Loucy (cell line): ENCODE measurements at regions not wholly inside any gene's neighbourhood (a gene's known extent, or its start where the extent isn't known, plus 50 kb on each side); places are given as distances from the start of the nearest gene placed in this dataset.

Experiments used
- H2AFZ ChIP-seq: fragments of 200-600 bp; sonication (generic); 2 replicates; pipeline ENCODE4 v1.6.0; 2016; ENCODE audit warnings: antibody characterized with exemption, mild to moderate bottlenecking, low read length, moderate library complexity
- H3F3A ChIP-seq: fragments of 200-600 bp; 2 replicates; pipeline ENCODE4 v1.6.0; 2016; ENCODE audit warnings: antibody characterized with exemption, low read depth, mild to moderate bottlenecking
- H3K27me3 ChIP-seq: fragments of 200-600 bp; sonication (generic); 2 replicates; pipeline ENCODE4 v1.6.1; 2014; ENCODE audit warnings: low read length, mild to moderate bottlenecking; ENCODE audit not compliant: insufficient read depth, poor library complexity, severe bottlenecking
- H3K36me3 ChIP-seq: fragments of 200-600 bp; sonication (generic); 2 replicates; pipeline ENCODE4 v1.6.1; 2016; ENCODE audit warnings: low read length; ENCODE audit not compliant: insufficient read depth
- H3K4me1 ChIP-seq: fragments of 200-600 bp; sonication (generic); 2 replicates; pipeline ENCODE4 v1.5.1; 2014; ENCODE audit warnings: low read length, mild to moderate bottlenecking; ENCODE audit not compliant: insufficient read depth, poor library complexity, severe bottlenecking
- H3K4me2 ChIP-seq: fragments of 200-600 bp; sonication (generic); 2 replicates; pipeline ENCODE4 v1.6.0; 2014; ENCODE audit warnings: antibody characterized with exemption, low read length, low read depth, mild to moderate bottlenecking; ENCODE audit not compliant: poor library complexity, severe bottlenecking
- H3K4me3 ChIP-seq: fragments of 200-600 bp; sonication (generic); 2 replicates; pipeline ENCODE4 v1.5.1; 2014; ENCODE audit warnings: low read length, mild to moderate bottlenecking, mixed read lengths; ENCODE audit not compliant: poor library complexity, severe bottlenecking
- H3K79me2 ChIP-seq: fragments of 200-600 bp; sonication (generic); 2 replicates; pipeline ENCODE4 v1.6.1; 2014; ENCODE audit warnings: low read length; ENCODE audit not compliant: insufficient read depth
- H3K9ac ChIP-seq: fragments of 200-600 bp; sonication (generic); 2 replicates; pipeline ENCODE4 v1.6.0; 2014; ENCODE audit warnings: mild to moderate bottlenecking, low read depth, low read length, moderate library complexity; ENCODE audit not compliant: poor library complexity, severe bottlenecking
- H3K9me2 ChIP-seq: fragments of 200-600 bp; sonication (generic); replicated peaks from 2 replicates; pipeline ENCODE4 v1.6.1; 2016; ENCODE audit warnings: low read depth, low read length, mixed read lengths
- H3K9me3 ChIP-seq: fragments of 200-600 bp; sonication (generic); 2 replicates; pipeline ENCODE4 v1.6.1; 2014; ENCODE audit warnings: mild to moderate bottlenecking, antibody characterized with exemption, low read length, low read depth; ENCODE audit not compliant: insufficient read depth
- H4K20me1 ChIP-seq: fragments of 200-600 bp; sonication (generic); 2 replicates; pipeline ENCODE4 v1.6.0; 2014; ENCODE audit warnings: antibody characterized with exemption, low read length, mild to moderate bottlenecking; ENCODE audit not compliant: insufficient read depth, poor library complexity, severe bottlenecking
- CTCF ChIP-seq: fragments of 200-600 bp; sonication (generic); conservative IDR thresholded peaks from 2 replicates; pipeline ENCODE4 v1.5.1; 2014; ENCODE audit warnings: mild to moderate bottlenecking, antibody characterized with exemption, low read length
- EZH2phosphoT487 ChIP-seq: fragments of 200-600 bp; IDR thresholded peaks from 2 replicates; pipeline ENCODE4 v1.6.1; 2018; ENCODE audit warnings: antibody characterized with exemption, mild to moderate bottlenecking, moderate library complexity, borderline replicate concordance

- no peak overlapping the region for H3K4me3 ChIP-seq
- no peaks in the 10 kb centered on the region for H3K9me3 ChIP-seq
- H3K27me3 ChIP-seq, result no peaks in the 10 kb centered on the region
- H3K9ac ChIP-seq, result no peak overlapping the region
- H3K36me3 ChIP-seq, result no peaks in the 10 kb centered on the region
- no peaks in the 10 kb centered on the region for H3K4me1 ChIP-seq
- H3F3A ChIP-seq, result no peaks in the 10 kb centered on the region
- no peaks in the 10 kb centered on the region for H3K9me2 ChIP-seq
- H2AFZ ChIP-seq, result no peak overlapping the region
- H3K79me2 ChIP-seq, result no peaks in the 10 kb centered on the region
- TF ChIP-seq CTCF (no peak), EZH2phosphoT487 (no peak)
- no peak overlapping the region for H3K4me2 ChIP-seq
- no peaks in the 10 kb centered on the region for H4K20me1 ChIP-seq
Observed at GRCh38 chr5:68475476-68475983, 260.0 kb downstream of the PIK3R1 start.

GRCh38 chr5:68476854-68477253 is 261.3 kb downstream of the PIK3R1 start:
- Histone ChIP-seq H3K9me3 (no peaks in the 10 kb centered on the region), H3K4me2 (no peak overlapping the region), H3F3A (no peaks in the 10 kb centered on the region), H4K20me1 (no peaks in the 10 kb centered on the region), H3K36me3 (no peaks in the 10 kb centered on the region), H3K9me2 (no peaks in the 10 kb centered on the region), H3K79me2 (no peaks in the 10 kb centered on the region), H3K4me3 (no peak overlapping the region), H3K27me3 (no peaks in the 10 kb centered on the region), H3K4me1 (no peaks in the 10 kb centered on the region), H2AFZ (no peak overlapping the region), H3K9ac (no peak overlapping the region)
- TF ChIP-seq CTCF (peak; percentile 44), EZH2phosphoT487 (no peak)

DNA sequence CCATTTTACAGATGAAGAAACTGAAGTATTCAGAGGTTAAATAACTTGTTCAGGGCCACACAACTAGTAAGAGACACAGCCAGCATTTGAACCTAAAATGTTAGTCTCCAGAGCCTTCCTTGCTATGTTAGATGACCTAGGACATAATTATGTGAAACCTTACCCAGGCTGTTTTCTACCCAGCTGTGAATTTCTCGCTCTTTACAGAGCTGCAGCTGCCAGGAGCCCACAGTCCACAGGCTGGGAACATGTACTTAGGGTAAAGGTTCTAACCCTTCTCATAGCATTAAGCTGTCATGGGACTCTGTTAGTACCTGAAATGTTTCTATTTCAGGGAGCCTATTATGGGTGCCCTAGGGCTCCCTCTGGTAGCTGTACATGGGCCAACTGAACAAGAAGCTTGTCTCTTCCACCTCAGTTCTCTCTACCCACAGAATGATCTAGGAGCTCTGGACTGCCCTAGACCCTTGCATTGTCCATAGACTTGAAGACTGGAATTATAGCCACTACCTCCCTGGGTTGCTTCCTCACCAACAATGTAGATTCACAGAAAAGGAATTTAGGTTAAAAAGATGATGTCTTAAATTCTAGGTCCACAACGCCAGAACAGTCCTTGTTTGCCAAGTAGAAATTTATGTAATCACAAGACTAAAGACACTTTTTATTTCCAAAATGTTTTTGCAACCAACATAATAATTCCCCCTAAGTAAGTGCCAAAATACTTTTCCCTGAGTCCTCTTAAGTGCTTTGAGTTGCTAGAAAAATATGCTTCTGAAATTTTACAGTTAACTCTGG is 262.9 kb downstream of the PIK3R1 start:
- no peak overlapping the region for H3K4me2 ChIP-seq
- no peaks in the 10 kb centered on the region for H3K27me3 ChIP-seq
- H3K9ac ChIP-seq, result no peak overlapping the region
- TF ChIP-seq CTCF (no peak), EZH2phosphoT487 (no peak)
- no peaks in the 10 kb centered on the region for H3K9me3 ChIP-seq
- H3K79me2 ChIP-seq, result no peaks in the 10 kb centered on the region
- H4K20me1 ChIP-seq, result no peaks in the 10 kb centered on the region
- H3K36me3 ChIP-seq, result no peaks in the 10 kb centered on the region
- H3K9me2 ChIP-seq, result no peaks in the 10 kb centered on the region
- no peak overlapping the region for H2AFZ ChIP-seq
- no peak overlapping the region for H3K4me3 ChIP-seq
- no peaks in the 10 kb centered on the region for H3F3A ChIP-seq
- peaks cover 14% of the 10 kb centered on the region for H3K4me1 ChIP-seq
